ENCODE measurements at regions not wholly inside any gene's neighbourhood (a gene's known extent, or its start where the extent isn't known, plus 50 kb on each side); places are given as distances from the start of the nearest gene placed in this dataset.

DNA sequence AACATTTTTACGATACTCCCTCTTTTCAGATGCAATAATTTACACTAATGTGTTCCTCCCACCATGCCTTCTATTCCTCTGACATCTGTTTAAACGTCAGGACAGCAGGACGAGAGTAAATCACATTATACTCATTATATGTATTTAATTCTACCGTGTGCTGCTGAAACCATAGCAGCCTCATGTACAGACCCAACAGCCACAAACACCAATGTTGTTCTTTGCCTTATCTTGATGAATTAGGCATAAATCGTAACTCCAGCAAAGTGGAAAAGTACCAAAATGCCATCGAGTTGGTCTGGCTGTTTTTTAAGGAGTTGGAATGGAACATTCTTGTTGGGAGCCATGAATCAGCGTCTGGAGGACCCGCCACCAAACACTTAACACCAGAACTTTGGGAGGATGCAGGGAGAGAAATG is 82.9 kb upstream of the FOXF1 start:
- H3K4me3 ChIP-seq (ENCODE audit: low read length) = no peak overlapping the region
- H3K4me2 ChIP-seq (ENCODE audit: low read length) = no peak overlapping the region
- no peaks in the 10 kb centered on the region for H3K79me2 ChIP-seq (ENCODE audit: control insufficient read depth, low read length)
- TF ChIP-seq, protein P1, sequence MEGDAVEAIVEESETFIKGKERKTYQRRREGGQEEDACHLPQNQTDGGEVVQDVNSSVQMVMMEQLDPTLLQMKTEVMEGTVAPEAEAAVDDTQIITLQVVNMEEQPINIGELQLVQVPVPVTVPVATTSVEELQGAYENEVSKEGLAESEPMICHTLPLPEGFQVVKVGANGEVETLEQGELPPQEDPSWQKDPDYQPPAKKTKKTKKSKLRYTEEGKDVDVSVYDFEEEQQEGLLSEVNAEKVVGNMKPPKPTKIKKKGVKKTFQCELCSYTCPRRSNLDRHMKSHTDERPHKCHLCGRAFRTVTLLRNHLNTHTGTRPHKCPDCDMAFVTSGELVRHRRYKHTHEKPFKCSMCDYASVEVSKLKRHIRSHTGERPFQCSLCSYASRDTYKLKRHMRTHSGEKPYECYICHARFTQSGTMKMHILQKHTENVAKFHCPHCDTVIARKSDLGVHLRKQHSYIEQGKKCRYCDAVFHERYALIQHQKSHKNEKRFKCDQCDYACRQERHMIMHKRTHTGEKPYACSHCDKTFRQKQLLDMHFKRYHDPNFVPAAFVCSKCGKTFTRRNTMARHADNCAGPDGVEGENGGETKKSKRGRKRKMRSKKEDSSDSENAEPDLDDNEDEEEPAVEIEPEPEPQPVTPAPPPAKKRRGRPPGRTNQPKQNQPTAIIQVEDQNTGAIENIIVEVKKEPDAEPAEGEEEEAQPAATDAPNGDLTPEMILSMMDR (IDR thresholded peaks at IDR 0.05; ENCODE audit: low read depth, low read length, poor library complexity, severe bottlenecking) = no peak
- TF ChIP-seq EZH2phosphoT487 (IDR thresholded peaks at IDR 0.05; ENCODE audit: borderline replicate concordance, low read length) = no peak
- H3F3A ChIP-seq (ENCODE audit: control insufficient read depth, insufficient read depth) = no peaks in the 10 kb centered on the region
- H3K4me1 ChIP-seq (ENCODE audit: control insufficient read depth, low read length) = no peaks in the 10 kb centered on the region
- H4K20me1 ChIP-seq (ENCODE audit: control insufficient read depth, insufficient read depth, low read depth, low read length) = no peaks in the 10 kb centered on the region
- no peaks in the 10 kb centered on the region for H3K9me2 ChIP-seq (replicated peaks; ENCODE audit: control insufficient read depth, low read length)
- H3K9me3 ChIP-seq (ENCODE audit: control insufficient read depth, insufficient read depth, low read length) = no peaks in the 10 kb centered on the region
- H3K27ac ChIP-seq (ENCODE audit: low read depth, low read length) = no peak overlapping the region
- H3K36me3 ChIP-seq (ENCODE audit: control insufficient read depth, low read length) = no peaks in the 10 kb centered on the region
- no peaks in the 10 kb centered on the region for H3K27me3 ChIP-seq (ENCODE audit: control insufficient read depth, low read length)

DNA sequence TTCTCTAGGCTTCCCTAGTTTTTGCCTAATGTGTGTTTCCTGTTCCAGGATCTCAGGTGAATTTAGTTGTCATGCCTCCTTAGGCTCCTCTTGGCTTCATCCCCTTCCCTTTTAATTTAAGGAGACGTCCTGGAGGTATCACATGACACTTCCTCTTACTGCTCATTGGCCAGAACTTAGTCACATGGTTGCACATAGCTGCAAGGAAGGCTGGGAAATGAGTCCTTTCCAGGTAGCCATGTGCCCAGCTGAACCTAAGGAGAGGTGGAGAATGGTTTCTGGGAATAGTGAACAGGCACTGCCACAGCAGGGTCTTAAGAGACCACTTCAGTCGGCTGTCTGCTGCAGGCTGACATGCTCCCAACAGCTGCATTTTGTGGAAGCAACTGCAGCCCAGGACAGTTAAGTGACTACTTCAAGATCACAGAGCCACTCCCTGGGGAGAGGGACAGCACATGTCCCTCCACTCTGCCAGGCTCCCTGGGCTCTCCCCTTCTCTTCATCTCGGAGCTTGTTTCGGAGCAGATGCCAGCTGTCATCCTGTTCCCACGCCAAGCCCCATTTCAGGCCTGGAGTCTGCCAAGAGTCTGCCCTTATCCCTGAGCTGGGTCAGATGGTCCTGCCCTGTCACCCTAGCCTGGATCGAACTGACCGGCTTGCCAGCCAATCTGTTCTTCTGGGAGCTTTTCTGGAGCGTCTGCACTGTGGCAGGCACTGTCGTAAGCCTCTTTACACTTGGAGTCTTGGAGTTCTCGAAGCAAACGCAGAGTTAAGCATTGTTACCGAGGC is 81.4 kb upstream of the FOXF1 start:
- no peak overlapping the region for H3K27ac ChIP-seq (ENCODE audit: low read depth, low read length)
- no peak overlapping the region for H3K4me2 ChIP-seq (ENCODE audit: low read length)
- no peak overlapping the region for H3K4me3 ChIP-seq (ENCODE audit: low read length)
- no peaks in the 10 kb centered on the region for H3K9me3 ChIP-seq (ENCODE audit: control insufficient read depth, insufficient read depth, low read length)
- H3K79me2 ChIP-seq (ENCODE audit: control insufficient read depth, low read length) = no peaks in the 10 kb centered on the region
- no peak for TF ChIP-seq EZH2phosphoT487 (IDR thresholded peaks at IDR 0.05; ENCODE audit: borderline replicate concordance, low read length)
- TF ChIP-seq, protein P1 (IDR thresholded peaks at IDR 0.05; ENCODE audit: low read depth, low read length, poor library complexity, severe bottlenecking) = no peak
- H3K9me2 ChIP-seq (replicated peaks; ENCODE audit: control insufficient read depth, low read length) = no peaks in the 10 kb centered on the region
- H3K27me3 ChIP-seq (ENCODE audit: control insufficient read depth, low read length) = no peaks in the 10 kb centered on the region
- H3K36me3 ChIP-seq (ENCODE audit: control insufficient read depth, low read length) = no peaks in the 10 kb centered on the region
- H3F3A ChIP-seq (ENCODE audit: control insufficient read depth, insufficient read depth) = no peaks in the 10 kb centered on the region
- no peaks in the 10 kb centered on the region for H3K4me1 ChIP-seq (ENCODE audit: control insufficient read depth, low read length)
- no peaks in the 10 kb centered on the region for H4K20me1 ChIP-seq (ENCODE audit: control insufficient read depth, insufficient read depth, low read depth, low read length)

DNA sequence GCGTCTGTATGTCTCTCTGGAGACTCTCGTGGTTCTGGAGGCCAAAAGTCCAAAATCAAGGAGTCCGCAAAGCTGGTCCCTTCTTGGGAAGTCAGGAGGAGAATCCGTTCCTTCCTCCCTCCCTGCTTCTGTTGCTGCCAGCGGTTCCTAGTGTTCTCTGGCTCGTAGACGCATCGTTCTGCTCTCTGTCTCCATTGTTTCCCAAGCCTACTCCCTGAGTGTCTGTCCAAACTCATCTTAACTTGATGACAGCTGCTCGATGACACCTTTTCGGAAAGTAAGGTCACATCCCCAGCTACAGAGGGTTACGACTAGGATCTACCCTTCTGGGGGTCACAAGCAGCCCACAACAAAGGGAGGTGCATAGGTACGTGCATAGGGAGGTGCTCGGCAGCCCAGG is 80.7 kb upstream of the FOXF1 start:
- no peaks in the 10 kb centered on the region for H3K79me2 ChIP-seq (ENCODE audit: control insufficient read depth, low read length)
- no peaks in the 10 kb centered on the region for H4K20me1 ChIP-seq (ENCODE audit: control insufficient read depth, insufficient read depth, low read depth, low read length)
- H3K27ac ChIP-seq (ENCODE audit: low read depth, low read length) = no peak overlapping the region
- no peak overlapping the region for H3K4me2 ChIP-seq (ENCODE audit: low read length)
- TF ChIP-seq EZH2phosphoT487 (IDR thresholded peaks at IDR 0.05; ENCODE audit: borderline replicate concordance, low read length) = no peak
- TF ChIP-seq, protein P1 (IDR thresholded peaks at IDR 0.05; ENCODE audit: low read depth, low read length, poor library complexity, severe bottlenecking) = no peak
- H3K9me3 ChIP-seq (ENCODE audit: control insufficient read depth, insufficient read depth, low read length) = no peaks in the 10 kb centered on the region
- no peaks in the 10 kb centered on the region for H3K27me3 ChIP-seq (ENCODE audit: control insufficient read depth, low read length)
- H3K4me3 ChIP-seq (ENCODE audit: low read length) = no peak overlapping the region
- H3K4me1 ChIP-seq (ENCODE audit: control insufficient read depth, low read length) = no peaks in the 10 kb centered on the region
- no peaks in the 10 kb centered on the region for H3K9me2 ChIP-seq (replicated peaks; ENCODE audit: control insufficient read depth, low read length)
- no peaks in the 10 kb centered on the region for H3K36me3 ChIP-seq (ENCODE audit: control insufficient read depth, low read length)
- no peaks in the 10 kb centered on the region for H3F3A ChIP-seq (ENCODE audit: control insufficient read depth, insufficient read depth)

Measured in DOHH2 (cell line).